ENCODE measurements at regions not wholly inside any gene's neighbourhood (a gene's known extent, or its start where the extent isn't known, plus 50 kb on each side); places are given as distances from the start of the nearest gene placed in this dataset.

DNA sequence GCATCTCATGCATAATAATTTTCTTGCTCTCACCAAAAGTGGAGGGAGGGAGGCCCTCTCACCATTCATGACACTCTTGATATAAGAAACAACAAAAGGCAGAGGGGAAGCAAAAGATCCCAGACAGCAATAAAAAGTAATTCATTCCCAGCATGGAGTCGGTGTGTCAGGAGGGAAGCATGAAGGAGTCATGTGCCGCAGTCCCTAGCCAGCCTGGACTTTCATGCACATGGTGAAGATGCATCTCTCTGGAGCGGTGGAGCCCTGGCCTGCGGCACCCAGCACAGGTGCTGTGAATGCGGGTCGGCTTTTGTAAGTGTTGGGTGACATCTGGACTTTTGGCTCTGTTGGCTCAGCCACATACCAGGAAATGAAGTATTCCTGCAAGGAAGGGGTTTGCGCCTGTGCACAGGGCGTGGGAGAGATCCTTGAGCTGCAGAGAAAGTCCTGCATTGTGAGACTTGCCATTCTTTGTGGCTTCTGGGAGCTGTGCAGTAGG is 119.4 kb downstream of the COPS8 start:
- H3F3A ChIP-seq (replicated peaks; ENCODE audit: insufficient read depth) = peaks cover 39% of the 10 kb centered on the region
- H3K27ac ChIP-seq (ENCODE audit: low read depth in 2 of 2, low read length in 1 of 2) = no peak overlapping the region
- H4K20me1 ChIP-seq (ENCODE audit: insufficient read depth) = no peaks in the 10 kb centered on the region
- H3K9ac ChIP-seq = no peak overlapping the region
- no peaks in the 10 kb centered on the region for H3K9me3 ChIP-seq
- POLR2A ChIA-PET = no interaction called here
- TF ChIP-seq, protein P1, sequence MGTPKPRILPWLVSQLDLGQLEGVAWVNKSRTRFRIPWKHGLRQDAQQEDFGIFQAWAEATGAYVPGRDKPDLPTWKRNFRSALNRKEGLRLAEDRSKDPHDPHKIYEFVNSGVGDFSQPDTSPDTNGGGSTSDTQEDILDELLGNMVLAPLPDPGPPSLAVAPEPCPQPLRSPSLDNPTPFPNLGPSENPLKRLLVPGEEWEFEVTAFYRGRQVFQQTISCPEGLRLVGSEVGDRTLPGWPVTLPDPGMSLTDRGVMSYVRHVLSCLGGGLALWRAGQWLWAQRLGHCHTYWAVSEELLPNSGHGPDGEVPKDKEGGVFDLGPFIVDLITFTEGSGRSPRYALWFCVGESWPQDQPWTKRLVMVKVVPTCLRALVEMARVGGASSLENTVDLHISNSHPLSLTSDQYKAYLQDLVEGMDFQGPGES (IDR thresholded peaks at IDR 0.05; ENCODE audit: low read depth, low read length) = no peak
- TF ChIP-seq SMC3 (IDR thresholded peaks at IDR 0.05; ENCODE audit: low read depth, low read length) (no peak), NFIC (IDR thresholded peaks at IDR 0.05; ENCODE audit: borderline replicate concordance) (no peak), MEF2A (IDR thresholded peaks at IDR 0.05; ENCODE audit: borderline replicate concordance, low read depth) (no peak), GABPA (IDR thresholded peaks at IDR 0.05; ENCODE audit: low read depth) (no peak), RAD21 (IDR thresholded peaks at IDR 0.05; ENCODE audit: low read length) (no peak), SIN3A (IDR thresholded peaks at IDR 0.05; ENCODE audit: borderline replicate concordance, low read depth, low read length) (no peak), YY1 (IDR thresholded peaks at IDR 0.05; ENCODE audit: low read depth) (no peak), RXRA (IDR thresholded peaks at IDR 0.05; ENCODE audit: borderline replicate concordance, low read depth) (no peak), TEAD4 (IDR thresholded peaks at IDR 0.05; ENCODE audit: borderline replicate concordance, insufficient read depth) (no peak), FOSL2 (IDR thresholded peaks at IDR 0.05; ENCODE audit: borderline replicate concordance, low read depth) (no peak), JUND (IDR thresholded peaks at IDR 0.05) (no peak), POLR2AphosphoS5 (IDR thresholded peaks at IDR 0.05; ENCODE audit: low read depth, low read length) (no peak), RFX5 (IDR thresholded peaks at IDR 0.05; ENCODE audit: low read length) (no peak), FOXM1 (IDR thresholded peaks at IDR 0.05; ENCODE audit: low read depth) (no peak)
- TF ChIP-seq, protein P2, sequence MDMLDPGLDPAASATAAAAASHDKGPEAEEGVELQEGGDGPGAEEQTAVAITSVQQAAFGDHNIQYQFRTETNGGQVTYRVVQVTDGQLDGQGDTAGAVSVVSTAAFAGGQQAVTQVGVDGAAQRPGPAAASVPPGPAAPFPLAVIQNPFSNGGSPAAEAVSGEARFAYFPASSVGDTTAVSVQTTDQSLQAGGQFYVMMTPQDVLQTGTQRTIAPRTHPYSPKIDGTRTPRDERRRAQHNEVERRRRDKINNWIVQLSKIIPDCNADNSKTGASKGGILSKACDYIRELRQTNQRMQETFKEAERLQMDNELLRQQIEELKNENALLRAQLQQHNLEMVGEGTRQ (IDR thresholded peaks at IDR 0.05; ENCODE audit: borderline replicate concordance, low read depth, low read length) = no peak
- TF ChIP-seq, protein P3, sequence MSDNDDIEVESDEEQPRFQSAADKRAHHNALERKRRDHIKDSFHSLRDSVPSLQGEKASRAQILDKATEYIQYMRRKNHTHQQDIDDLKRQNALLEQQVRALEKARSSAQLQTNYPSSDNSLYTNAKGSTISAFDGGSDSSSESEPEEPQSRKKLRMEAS (IDR thresholded peaks at IDR 0.05; ENCODE audit: low read depth) = no peak
- TF ChIP-seq, protein P4, sequence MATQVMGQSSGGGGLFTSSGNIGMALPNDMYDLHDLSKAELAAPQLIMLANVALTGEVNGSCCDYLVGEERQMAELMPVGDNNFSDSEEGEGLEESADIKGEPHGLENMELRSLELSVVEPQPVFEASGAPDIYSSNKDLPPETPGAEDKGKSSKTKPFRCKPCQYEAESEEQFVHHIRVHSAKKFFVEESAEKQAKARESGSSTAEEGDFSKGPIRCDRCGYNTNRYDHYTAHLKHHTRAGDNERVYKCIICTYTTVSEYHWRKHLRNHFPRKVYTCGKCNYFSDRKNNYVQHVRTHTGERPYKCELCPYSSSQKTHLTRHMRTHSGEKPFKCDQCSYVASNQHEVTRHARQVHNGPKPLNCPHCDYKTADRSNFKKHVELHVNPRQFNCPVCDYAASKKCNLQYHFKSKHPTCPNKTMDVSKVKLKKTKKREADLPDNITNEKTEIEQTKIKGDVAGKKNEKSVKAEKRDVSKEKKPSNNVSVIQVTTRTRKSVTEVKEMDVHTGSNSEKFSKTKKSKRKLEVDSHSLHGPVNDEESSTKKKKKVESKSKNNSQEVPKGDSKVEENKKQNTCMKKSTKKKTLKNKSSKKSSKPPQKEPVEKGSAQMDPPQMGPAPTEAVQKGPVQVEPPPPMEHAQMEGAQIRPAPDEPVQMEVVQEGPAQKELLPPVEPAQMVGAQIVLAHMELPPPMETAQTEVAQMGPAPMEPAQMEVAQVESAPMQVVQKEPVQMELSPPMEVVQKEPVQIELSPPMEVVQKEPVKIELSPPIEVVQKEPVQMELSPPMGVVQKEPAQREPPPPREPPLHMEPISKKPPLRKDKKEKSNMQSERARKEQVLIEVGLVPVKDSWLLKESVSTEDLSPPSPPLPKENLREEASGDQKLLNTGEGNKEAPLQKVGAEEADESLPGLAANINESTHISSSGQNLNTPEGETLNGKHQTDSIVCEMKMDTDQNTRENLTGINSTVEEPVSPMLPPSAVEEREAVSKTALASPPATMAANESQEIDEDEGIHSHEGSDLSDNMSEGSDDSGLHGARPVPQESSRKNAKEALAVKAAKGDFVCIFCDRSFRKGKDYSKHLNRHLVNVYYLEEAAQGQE (IDR thresholded peaks at IDR 0.05; ENCODE audit: low read depth, low read length) = no peak
- TF ChIP-seq, protein P5, sequence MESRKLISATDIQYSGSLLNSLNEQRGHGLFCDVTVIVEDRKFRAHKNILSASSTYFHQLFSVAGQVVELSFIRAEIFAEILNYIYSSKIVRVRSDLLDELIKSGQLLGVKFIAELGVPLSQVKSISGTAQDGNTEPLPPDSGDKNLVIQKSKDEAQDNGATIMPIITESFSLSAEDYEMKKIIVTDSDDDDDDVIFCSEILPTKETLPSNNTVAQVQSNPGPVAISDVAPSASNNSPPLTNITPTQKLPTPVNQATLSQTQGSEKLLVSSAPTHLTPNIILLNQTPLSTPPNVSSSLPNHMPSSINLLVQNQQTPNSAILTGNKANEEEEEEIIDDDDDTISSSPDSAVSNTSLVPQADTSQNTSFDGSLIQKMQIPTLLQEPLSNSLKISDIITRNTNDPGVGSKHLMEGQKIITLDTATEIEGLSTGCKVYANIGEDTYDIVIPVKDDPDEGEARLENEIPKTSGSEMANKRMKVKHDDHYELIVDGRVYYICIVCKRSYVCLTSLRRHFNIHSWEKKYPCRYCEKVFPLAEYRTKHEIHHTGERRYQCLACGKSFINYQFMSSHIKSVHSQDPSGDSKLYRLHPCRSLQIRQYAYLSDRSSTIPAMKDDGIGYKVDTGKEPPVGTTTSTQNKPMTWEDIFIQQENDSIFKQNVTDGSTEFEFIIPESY (IDR thresholded peaks at IDR 0.05; ENCODE audit: borderline replicate concordance, low read depth) = no peak
- TF ChIP-seq, protein P6, sequence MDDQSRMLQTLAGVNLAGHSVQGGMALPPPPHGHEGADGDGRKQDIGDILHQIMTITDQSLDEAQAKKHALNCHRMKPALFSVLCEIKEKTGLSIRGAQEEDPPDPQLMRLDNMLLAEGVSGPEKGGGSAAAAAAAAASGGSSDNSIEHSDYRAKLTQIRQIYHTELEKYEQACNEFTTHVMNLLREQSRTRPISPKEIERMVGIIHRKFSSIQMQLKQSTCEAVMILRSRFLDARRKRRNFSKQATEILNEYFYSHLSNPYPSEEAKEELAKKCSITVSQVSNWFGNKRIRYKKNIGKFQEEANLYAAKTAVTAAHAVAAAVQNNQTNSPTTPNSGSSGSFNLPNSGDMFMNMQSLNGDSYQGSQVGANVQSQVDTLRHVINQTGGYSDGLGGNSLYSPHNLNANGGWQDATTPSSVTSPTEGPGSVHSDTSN (IDR thresholded peaks at IDR 0.05) = no peak
- H3K4me2 ChIP-seq = no peak overlapping the region
- 89% methylated on average over 4 of the region's 8 CpGs for WGBS (ENCODE audit: low lambda C conversion rate)
- H3K27me3 ChIP-seq (ENCODE audit: insufficient read depth) = no peaks in the 10 kb centered on the region
- CTCF ChIA-PET = no interaction called here
- H3K4me1 ChIP-seq (ENCODE audit: control insufficient read depth in 1 of 2, insufficient read depth in 2 of 2, low read depth in 1 of 2, low read length in 1 of 2) = peaks cover 23 to 44% of the 10 kb centered on the region in 2 experiments; a peak in 3 of 4 replicates
- DNase-seq = no peak
- H3K9me2 ChIP-seq = no peaks in the 10 kb centered on the region
- no peak overlapping the region for H3K4me3 ChIP-seq (ENCODE audit: low read depth in 2 of 2, low read length in 1 of 2)
- no peaks in the 10 kb centered on the region for H3K36me3 ChIP-seq (replicated peaks in 1 of 2; ENCODE audit: control insufficient read depth in 1 of 2, insufficient read depth in 2 of 2, low read length in 1 of 2)
- H3K79me2 ChIP-seq (ENCODE audit: insufficient read depth) = no peaks in the 10 kb centered on the region
- no peak overlapping the region for H2AFZ ChIP-seq (ENCODE audit: low read depth)
